Epithelial cell of prostate (primary cell): ENCODE measurements at regions not wholly inside any gene's neighbourhood (a gene's known extent, or its start where the extent isn't known, plus 50 kb on each side); places are given as distances from the start of the nearest gene placed in this dataset.

ENCODE experiments used
- DNase-seq: peaks from one replicate; pipeline ENCODE4 v3.0.0-alpha.2; 2011; ENCODE audit warnings: low read depth, low spot score
- H3K27ac ChIP-seq: fragments of 450-650 bp; 2 replicates; pipeline ENCODE4 v1.5.1; 2017; ENCODE audit warnings: mild to moderate bottlenecking

GRCh38 chr2:57934659-57935058 is 111.9 kb upstream of the VRK2 start:
- H3K27ac ChIP-seq = no peak overlapping the region
- DNase-seq = no peak

DNA sequence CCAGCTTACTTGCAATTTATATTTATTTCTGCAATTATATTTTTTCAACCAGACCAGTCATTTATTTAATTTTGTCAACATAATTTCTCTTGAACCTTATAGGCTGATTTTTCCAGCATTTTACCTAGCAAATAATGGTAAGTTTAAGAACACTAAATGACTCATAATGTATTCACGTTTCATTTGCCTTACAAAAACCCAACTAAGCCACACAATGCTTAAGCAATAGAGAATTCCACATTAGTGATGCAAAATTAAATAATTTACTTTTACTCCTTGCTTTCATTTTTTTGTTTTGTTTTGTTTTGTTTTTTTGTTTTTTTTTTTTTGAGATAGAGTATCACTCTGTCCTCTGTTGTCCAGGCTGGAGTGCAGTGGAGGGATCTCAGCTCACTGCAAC is 110.4 kb upstream of the VRK2 start:
- DNase-seq = no peak

DNA sequence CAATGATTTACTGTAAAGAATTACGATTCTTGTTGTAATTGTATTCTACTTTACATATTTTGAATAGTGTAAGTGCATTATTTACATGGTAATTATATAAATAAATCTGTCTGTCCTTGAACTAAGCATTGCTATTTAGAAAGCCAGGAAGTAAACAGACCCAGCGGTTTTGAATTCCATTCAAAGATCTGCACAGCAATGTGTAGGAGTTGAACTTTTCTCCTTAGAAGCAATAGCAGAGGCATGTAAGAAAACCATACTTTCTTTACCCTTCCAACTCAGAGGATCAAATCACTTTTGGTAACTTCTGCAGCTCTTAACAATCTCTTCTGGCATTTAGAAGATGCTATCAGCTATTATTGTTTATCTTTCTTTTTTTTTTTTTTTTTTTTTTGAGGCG is 109.2 kb upstream of the VRK2 start:
- no peak overlapping the region for H3K27ac ChIP-seq
- no peak for DNase-seq

More for the DNA sequence above, 110.4 kb upstream of the VRK2 start:
- no peak overlapping the region for H3K27ac ChIP-seq

- no peak overlapping the region for H3K27ac ChIP-seq
- DNase-seq = no peak
Measured at GRCh38 chr2:57941816-57942215, 104.8 kb upstream of the VRK2 start.

- H3K27ac ChIP-seq = no peak overlapping the region
- DNase-seq = no peak
Measured at GRCh38 chr2:57943315-57943714, 103.3 kb upstream of the VRK2 start.

DNA sequence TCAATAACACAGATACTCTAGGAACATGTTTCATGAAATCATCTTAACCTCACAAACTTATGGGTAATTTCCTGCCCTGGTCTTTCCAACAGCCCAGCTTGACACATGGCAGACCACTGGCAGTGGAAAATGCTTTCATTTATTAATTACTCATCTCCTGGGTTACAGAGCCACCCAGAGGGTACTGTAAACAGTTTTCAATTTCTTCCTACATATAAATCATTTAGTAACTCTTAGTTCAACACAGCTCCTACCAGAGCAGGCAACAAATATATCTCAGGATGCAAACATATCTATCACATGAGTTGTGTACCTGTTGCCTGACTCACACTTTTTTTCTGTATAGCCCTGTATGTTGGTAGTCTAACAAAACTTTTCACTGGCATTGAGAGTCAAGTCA is 99.2 kb upstream of the VRK2 start:
- H3K27ac ChIP-seq = no peak overlapping the region
- no peak for DNase-seq

GRCh38 chr2:57954020-57954419 is 92.6 kb upstream of the VRK2 start:
- H3K27ac ChIP-seq = no peak overlapping the region
- no peak for DNase-seq

DNA sequence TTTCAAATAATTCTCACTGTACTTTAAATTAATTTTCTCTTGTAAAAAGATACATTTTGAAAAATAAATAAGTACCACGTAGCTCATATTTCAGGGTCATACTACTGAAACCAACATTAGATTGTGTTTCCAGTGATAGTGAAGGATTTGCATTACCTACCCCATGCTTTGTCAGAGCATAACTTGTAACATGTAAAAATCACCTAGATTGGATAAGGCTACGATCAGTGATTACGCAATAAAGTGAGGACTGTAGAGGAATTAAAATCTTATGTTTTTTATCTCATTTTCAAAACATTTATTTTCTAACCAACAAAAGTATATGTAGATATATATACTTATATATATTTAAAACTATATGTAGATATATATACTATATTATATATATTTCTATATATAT is 89.4 kb upstream of the VRK2 start:
- DNase-seq = no peak
- no peak overlapping the region for H3K27ac ChIP-seq

DNA sequence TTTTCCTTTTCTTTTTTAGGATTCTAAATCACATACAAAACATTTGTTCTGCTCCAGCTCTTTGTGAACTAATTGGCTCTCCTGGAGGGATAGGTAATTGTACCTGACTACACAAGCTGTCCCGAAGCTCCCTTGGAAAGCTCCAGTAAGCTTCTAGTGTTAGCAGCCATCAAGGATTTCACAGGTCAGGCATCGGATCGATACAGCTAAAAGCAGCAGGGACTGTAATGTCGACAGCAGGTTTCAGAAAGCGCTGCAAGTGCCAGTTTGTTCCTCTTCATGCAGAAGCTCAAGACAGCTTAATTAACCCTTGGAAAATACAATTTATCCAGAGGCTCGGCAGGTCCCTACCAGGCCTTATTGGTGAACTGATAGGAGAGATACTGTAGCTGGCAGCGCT is 87.2 kb upstream of the VRK2 start:
- DNase-seq = no peak
- H3K27ac ChIP-seq = no peak overlapping the region

GRCh38 chr2:57962861-57963260 is 83.7 kb upstream of the VRK2 start:
- DNase-seq = no peak
- no peak overlapping the region for H3K27ac ChIP-seq

GRCh38 chr2:57965219-57965618 is 81.4 kb upstream of the VRK2 start:
- DNase-seq = no peak
- no peak overlapping the region for H3K27ac ChIP-seq

- H3K27ac ChIP-seq = no peak overlapping the region
- peak; percentile 39 for DNase-seq
Measured at GRCh38 chr2:57965961-57966360, 80.6 kb upstream of the VRK2 start.

DNA sequence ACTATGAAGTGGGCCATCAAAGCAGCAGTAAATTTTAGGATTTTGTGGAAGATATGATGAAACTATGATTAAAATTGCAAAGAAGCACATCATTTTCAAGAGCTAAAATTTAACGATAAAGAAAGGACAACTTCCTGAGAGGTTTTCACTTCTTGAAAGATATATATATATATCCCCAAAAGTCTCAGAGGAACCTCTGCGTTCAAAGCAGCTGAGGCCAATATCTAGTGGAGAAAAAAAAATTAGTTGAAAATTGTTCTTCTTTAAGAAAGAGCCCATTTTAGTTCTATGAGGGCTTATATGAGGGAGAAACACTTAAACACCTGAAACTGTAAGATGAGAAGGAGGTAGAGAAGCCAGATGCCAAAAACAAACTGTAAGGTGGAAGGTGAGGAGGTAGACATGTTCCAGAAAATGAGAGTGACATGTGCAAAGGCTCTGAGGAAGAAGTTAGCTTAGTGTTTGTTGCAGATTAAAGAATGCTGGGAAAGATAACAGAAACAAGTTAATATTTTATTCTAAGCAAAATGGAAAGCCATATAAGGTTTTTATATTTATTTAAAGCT is 72.9 kb upstream of the VRK2 start:
- no peak overlapping the region for H3K27ac ChIP-seq

GRCh38 chr2:57979158-57979557 is 67.4 kb upstream of the VRK2 start:
- no peak for DNase-seq

More for the DNA sequence above, 72.9 kb upstream of the VRK2 start:
- no peak for DNase-seq

GRCh38 chr2:57981083-57981768 is 65.4 kb upstream of the VRK2 start:
- no peak overlapping the region for H3K27ac ChIP-seq
- peak; percentile 20 for DNase-seq

More at GRCh38 chr2:57979158-57979557, 67.4 kb upstream of the VRK2 start:
- H3K27ac ChIP-seq = no peak overlapping the region

DNA sequence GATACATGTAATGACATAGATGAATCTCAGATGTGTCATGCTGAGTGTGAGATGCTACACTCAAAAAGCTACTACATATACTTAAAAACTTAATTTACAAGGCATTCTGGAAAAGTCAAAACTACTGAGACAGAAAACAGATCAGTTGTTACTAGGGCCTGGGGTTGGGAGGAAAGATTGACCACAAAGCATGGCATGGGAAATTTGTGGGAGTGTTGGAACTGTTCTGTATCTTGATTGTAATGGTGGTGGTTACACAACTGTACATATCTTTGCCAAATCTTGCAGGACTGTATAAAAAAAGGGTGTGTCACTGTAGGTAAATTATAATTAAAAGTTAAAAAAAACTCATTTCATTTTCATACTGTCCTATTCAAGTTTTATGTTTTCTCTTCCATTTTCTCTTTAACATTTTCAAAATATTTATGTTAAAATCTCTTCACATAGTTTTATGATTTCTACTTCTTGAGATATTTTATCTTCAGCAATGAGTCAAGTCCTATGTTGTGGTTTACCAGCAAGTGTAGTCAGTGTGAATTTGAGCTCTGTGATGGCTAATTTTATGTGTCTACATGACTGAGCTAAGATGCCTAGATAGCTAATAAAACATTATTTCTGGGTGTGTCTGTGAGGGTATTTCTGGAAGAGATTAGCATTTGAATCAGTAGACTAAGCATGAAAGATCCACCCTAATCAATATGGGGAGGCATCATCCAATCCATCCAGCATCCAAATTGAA is 58.6 kb upstream of the VRK2 start:
- H3K27ac ChIP-seq = no peak overlapping the region
- DNase-seq = no peak

- H3K27ac ChIP-seq = no peak overlapping the region
- DNase-seq = no peak
Measured at GRCh38 chr2:57990118-57990725, 56.4 kb upstream of the VRK2 start.
